Muscle of leg (tissue), 3 donors: ENCODE measurements at regions not wholly inside any gene's neighbourhood (a gene's known extent, or its start where the extent isn't known, plus 50 kb on each side); places are given as distances from the start of the nearest gene placed in this dataset.
A peak's percentile ranks its signal among the peaks of the same experiment; 100 is the strongest.

Source experiments
- DNase-seq: peaks from one replicate; pipeline ENCODE4 v3.0.0; 2013
- H3K27ac ChIP-seq: one replicate; pipeline ENCODE4 v1.5.1; 2013; ENCODE audit warnings: mild to moderate bottlenecking, low read length, control low read depth
- H3K27me3 ChIP-seq: one replicate; pipeline ENCODE4 v1.6.1; 2013; ENCODE audit warnings: low read length; ENCODE audit not compliant: control insufficient read depth, insufficient read depth
- H3K36me3 ChIP-seq: one replicate; pipeline ENCODE4 v1.6.1; 2013; ENCODE audit warnings: low read length; ENCODE audit not compliant: control insufficient read depth, insufficient read depth
- H3K4me1 ChIP-seq: one replicate; pipeline ENCODE4 v1.6.1; 2013; ENCODE audit warnings: low read length; ENCODE audit not compliant: control insufficient read depth, insufficient read depth
- H3K4me3 ChIP-seq: one replicate; pipeline ENCODE4 v1.5.1; 2013; ENCODE audit warnings: low read length, control low read depth
- H3K9me3 ChIP-seq: replicated peaks from 2 replicates; pipeline ENCODE4 v1.6.1; 2013; ENCODE audit warnings: low read depth, low read length; ENCODE audit not compliant: control insufficient read depth
- WGBS: methylation state at CpG from one replicate; pipeline ENCODE4 v1.1.5; 2013; ENCODE audit warnings: missing lambda C conversion rate; ENCODE audit not compliant: insufficient coverage; 5-methylcytosine and 5-hydroxymethylcytosine counted together

DNA sequence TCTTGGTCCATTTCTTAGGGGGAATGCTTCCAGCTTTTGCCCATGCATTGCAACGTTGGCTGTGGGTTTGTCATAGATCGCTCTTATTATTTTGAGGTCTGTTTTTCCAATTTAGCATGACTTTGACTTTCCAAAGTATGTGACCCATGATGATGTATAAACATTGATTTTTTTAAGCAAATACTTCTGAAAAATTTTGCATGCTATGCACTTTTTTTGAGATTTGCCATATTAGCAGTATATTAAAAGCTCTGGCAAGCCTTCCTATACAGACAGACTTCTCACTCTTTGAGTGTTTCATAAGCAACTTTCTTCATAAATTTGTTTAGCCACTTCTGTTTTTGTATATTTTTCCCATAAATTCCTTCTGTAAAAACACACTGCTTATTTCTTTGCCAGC, 746.4 kb upstream of the LCORL start:
- DNase-seq, result no peak
- no CpG with 5 or more reads among the region's 2 CpGs for WGBS
- H3K9me3 ChIP-seq, result no peaks in the 10 kb centered on the region

DNA sequence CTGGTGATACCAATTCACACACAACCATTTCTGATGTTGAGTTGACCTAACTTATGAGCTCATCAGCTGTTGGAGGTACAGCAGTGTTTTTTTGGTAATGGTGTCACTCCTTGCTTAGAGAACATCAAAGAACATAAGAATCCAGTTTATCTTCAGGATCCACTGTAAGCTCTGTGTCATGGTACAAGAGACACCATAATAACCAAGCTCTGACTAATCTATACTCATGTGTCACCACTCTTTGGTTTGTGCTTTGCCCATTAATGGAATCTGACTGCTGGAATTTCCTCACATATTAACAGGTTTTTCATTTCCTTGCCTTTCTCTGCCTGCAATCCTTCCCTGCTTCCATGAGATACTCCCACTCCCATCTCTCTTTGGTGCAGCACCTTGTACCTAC, 735.1 kb upstream of the LCORL start:
- no peaks in the 10 kb centered on the region for H3K36me3 ChIP-seq
- no peak overlapping the region for H3K27ac ChIP-seq
- DNase-seq, result no peak
- no peaks in the 10 kb centered on the region for H3K27me3 ChIP-seq
- H3K4me1 ChIP-seq, result no peaks in the 10 kb centered on the region
- no peaks in the 10 kb centered on the region for H3K9me3 ChIP-seq
- H3K4me3 ChIP-seq, result no peak overlapping the region

More for the DNA sequence above, 746.4 kb upstream of the LCORL start:
- Histone ChIP-seq H3K4me1 (no peaks in the 10 kb centered on the region), H3K4me3 (no peak overlapping the region), H3K27ac (no peak overlapping the region), H3K36me3 (no peaks in the 10 kb centered on the region), H3K27me3 (no peaks in the 10 kb centered on the region)

DNA sequence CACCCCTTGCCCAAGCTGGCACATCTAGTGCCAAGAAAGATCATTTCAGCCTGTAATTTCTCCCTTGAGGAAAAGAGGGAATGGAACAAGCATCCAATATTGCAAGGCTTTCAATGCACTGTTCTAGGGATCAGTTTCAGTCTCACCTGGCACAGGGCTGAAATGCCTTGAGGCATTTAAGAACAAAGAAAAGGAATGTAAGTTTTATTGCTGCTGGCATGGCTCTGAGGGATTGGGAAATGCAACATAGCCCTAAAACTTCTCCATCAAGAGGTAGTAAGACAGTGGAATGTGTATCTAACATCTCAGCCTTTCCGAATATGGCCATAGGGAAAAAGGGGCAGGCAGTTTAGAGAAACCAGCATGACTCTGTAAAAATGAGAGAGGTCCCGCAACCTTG, 732.6 kb upstream of the LCORL start:
- WGBS, result 86% methylated on average over 1 of the region's 2 CpGs
- no peaks in the 10 kb centered on the region for H3K36me3 ChIP-seq

GRCh38 chr4:18751083-18751482, 729.5 kb upstream of the LCORL start:
- H3K9me3 ChIP-seq, result no peaks in the 10 kb centered on the region
- H3K4me3 ChIP-seq, result no peak overlapping the region
- H3K4me1 ChIP-seq, result no peaks in the 10 kb centered on the region
- no peaks in the 10 kb centered on the region for H3K27me3 ChIP-seq
- H3K36me3 ChIP-seq, result no peaks in the 10 kb centered on the region
- no peak for DNase-seq
- WGBS, result no CpG with 5 or more reads among the region's 1 CpG
- no peak overlapping the region for H3K27ac ChIP-seq

More for the DNA sequence above, 732.6 kb upstream of the LCORL start:
- H3K9me3 ChIP-seq, result no peaks in the 10 kb centered on the region
- H3K4me1 ChIP-seq, result no peaks in the 10 kb centered on the region
- DNase-seq, result no peak
- H3K27me3 ChIP-seq, result no peaks in the 10 kb centered on the region
- H3K4me3 ChIP-seq, result no peak overlapping the region
- H3K27ac ChIP-seq, result no peak overlapping the region

GRCh38 chr4:18749391-18749790, 727.8 kb upstream of the LCORL start:
- H3K27ac ChIP-seq, result no peak overlapping the region
- WGBS, result 60% methylated on average over 1 of the region's 2 CpGs
- H3K9me3 ChIP-seq, result no peaks in the 10 kb centered on the region
- no peak overlapping the region for H3K4me3 ChIP-seq
- no peaks in the 10 kb centered on the region for H3K36me3 ChIP-seq
- H3K27me3 ChIP-seq, result no peaks in the 10 kb centered on the region
- no peaks in the 10 kb centered on the region for H3K4me1 ChIP-seq
- peak; percentile 61 for DNase-seq

DNA sequence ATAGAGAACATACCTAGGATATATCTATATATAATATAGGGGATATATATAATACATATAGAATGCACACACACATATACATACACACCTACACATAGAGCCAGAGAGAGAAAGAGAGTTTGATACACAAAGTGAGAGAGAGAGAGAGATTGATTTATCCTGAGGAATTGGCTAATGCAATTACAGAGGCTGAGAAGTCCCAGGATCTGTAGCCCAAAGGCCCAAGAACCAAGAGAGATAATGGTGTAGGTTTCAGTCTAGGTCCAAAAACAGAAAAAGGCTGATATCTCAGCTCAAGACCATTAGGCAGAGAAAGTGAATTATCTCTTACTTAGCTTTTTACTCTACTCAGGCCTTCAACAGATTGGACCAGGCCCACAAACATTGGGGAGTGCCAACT, 715.0 kb upstream of the LCORL start:
- no peak for DNase-seq
- Histone ChIP-seq H3K27ac (no peak overlapping the region), H3K4me3 (no peak overlapping the region), H3K4me1 (peaks cover 6% of the 10 kb centered on the region), H3K27me3 (no peaks in the 10 kb centered on the region), H3K9me3 (no peaks in the 10 kb centered on the region), H3K36me3 (no peaks in the 10 kb centered on the region)

DNA sequence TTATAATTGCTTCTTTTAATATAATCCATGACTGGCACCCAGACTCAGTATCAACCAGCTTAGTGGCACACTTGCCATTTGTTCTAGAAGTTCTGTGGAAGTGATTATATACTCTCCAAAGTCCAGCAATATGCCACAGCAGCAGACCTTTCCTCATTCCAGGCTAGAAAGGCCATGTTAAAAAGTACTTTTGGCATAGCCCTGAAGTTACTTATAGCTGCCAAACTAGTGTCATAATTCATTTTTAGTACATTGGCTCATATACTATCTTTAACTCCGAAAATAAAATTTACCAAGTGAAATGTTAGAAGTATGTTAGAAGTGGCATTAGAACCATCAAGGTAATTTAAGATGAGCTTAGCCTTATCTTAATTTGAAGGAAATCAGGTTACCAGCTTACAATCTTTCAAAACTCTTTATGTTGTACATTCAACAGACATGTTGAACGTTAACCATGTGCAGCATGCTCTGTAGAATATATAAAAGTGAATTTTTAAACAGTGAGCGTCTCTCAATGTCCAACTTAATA, 714.2 kb upstream of the LCORL start:
- H3K36me3 ChIP-seq, result no peaks in the 10 kb centered on the region
- H3K4me1 ChIP-seq, result peaks cover 6% of the 10 kb centered on the region
- H3K9me3 ChIP-seq, result no peaks in the 10 kb centered on the region
- H3K27me3 ChIP-seq, result no peaks in the 10 kb centered on the region
- H3K27ac ChIP-seq, result no peak overlapping the region
- no CpG with 5 or more reads among the region's 3 CpGs for WGBS
- DNase-seq, result peak; percentile 19
- no peak overlapping the region for H3K4me3 ChIP-seq

- H3K4me1 ChIP-seq, result peaks cover 6% of the 10 kb centered on the region
- no peak overlapping the region for H3K4me3 ChIP-seq
- no peaks in the 10 kb centered on the region for H3K9me3 ChIP-seq
- no peak for DNase-seq
- no peak overlapping the region for H3K27ac ChIP-seq
- no peaks in the 10 kb centered on the region for H3K27me3 ChIP-seq
- WGBS, result 47% methylated on average over 2 of the region's 2 CpGs
- H3K36me3 ChIP-seq, result no peaks in the 10 kb centered on the region
Observed at GRCh38 chr4:18734405-18734804, 712.9 kb upstream of the LCORL start.

DNA sequence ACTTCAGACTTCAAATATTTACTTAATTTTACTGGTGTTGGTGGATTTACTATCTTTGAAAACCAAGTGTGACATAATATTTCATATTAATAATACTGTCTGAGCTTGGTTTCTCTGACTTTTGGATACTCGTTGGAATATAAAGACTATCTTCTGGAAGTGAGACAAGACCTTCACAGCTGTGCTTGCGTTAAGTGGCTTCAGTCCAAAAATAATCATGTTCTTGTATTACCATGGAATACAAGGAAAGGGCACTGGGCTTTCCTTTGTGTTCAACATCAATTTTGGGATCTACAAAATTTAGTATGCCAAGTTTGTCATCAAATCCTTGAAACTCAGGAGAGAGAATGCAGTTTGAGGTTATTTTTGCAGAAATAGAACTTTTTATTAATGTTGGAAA, 712.4 kb upstream of the LCORL start:
- Histone ChIP-seq H3K4me1 (peaks cover 6% of the 10 kb centered on the region), H3K27me3 (no peaks in the 10 kb centered on the region), H3K4me3 (no peak overlapping the region), H3K9me3 (no peaks in the 10 kb centered on the region), H3K27ac (no peak overlapping the region), H3K36me3 (no peaks in the 10 kb centered on the region)
- no CpG with 5 or more reads among the region's 2 CpGs for WGBS
- peak; percentile 92 for DNase-seq

DNA sequence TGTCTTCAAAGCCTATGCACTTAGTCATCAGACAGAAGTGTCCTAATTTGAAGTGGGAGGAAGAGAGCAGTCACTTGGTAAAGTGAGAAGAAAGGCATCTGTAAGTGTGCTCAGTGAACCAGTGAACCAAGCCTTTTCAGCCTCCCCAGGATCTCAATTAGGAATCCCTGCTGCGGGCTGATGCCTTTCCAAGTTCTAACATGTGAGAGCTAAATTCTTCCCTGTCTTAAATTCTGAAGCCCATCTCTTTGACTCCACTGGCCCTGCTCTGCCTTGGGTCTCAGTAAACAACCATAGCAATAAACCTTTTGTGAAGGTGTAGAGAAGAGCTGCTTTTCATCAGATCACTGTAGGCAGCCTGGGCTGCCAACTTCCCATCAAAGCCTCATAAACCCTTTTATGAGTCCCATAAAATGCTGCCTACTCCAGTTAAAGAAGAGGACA, 701.2 kb upstream of the LCORL start:
- no peaks in the 10 kb centered on the region for H3K27me3 ChIP-seq
- DNase-seq, result no peak
- H3K9me3 ChIP-seq, result no peaks in the 10 kb centered on the region
- 0% methylated on average over 1 of the region's 1 CpG for WGBS
- no peaks in the 10 kb centered on the region for H3K4me1 ChIP-seq
- H3K36me3 ChIP-seq, result no peaks in the 10 kb centered on the region
- H3K4me3 ChIP-seq, result no peak overlapping the region
- no peak overlapping the region for H3K27ac ChIP-seq

DNA sequence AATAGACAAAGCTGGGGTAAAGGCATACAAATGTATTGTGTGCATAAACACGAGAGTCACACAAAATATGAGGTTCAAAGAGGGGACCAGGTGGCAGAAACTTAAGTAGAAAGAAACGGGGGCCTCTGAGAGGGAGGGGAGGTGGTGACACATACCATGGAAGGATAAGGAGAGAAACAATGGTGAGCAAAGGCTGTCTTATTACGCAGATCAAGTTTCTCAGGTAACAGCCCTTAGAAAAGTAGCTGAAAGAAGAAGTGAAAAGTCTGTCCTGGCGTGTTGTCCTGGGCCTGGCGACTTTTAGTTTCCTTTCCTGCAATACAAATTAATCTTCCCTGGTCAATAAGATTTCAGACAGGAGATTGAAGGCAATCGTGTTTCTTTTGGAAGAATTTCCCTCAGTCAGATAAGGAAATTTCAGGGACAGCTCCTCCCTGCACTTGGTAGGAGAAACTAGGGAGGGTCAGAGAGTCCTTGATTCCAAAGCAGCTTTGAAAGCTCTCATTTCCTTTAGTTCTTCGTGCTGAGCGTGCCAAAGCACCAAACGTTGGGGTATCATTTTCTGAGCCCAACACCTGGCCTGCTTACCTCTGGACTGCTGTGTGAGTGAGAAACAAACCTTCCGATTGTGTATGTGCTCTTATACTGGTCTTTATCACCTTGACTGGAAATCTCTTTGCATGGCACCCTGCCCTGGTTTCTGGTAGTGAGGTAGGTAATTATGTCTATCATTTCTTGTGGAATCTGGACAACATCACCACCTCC, 676.7 kb upstream of the LCORL start:
- Histone ChIP-seq H3K4me1 (no peaks in the 10 kb centered on the region), H3K36me3 (no peaks in the 10 kb centered on the region), H3K9me3 (no peaks in the 10 kb centered on the region), H3K27ac (no peak overlapping the region), H3K27me3 (no peaks in the 10 kb centered on the region), H3K4me3 (no peak overlapping the region)
- no peak for DNase-seq
- 56% methylated on average over 5 of the region's 10 CpGs for whole genome bisulfite sequencing
